ENCODE measurements at regions not wholly inside any gene's neighbourhood (a gene's known extent, or its start where the extent isn't known, plus 50 kb on each side); places are given as distances from the start of the nearest gene placed in this dataset.

DNA sequence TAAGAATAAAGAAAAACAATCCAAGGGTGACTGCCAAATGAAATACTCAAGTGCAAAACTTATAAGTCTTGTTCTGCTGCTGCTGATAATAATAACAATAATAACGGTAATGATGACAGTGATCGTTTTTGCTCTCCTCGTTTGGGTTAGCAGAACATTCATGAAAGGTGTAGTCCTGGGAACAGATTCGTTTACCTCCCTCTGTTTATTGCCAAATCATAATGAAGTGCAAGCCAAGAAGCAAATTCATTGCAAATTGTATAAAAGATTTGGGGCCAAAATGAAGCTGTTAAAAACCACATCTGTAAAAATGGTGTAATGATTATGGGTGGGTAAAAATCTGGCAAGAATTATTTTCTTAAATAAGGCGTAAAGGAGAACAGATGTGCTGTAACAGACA is 587.2 kb upstream of the MKI67 start:
- no peak for TF ChIP-seq POLR2A (IDR thresholded peaks at IDR 0.05)
- TF ChIP-seq, protein P1, sequence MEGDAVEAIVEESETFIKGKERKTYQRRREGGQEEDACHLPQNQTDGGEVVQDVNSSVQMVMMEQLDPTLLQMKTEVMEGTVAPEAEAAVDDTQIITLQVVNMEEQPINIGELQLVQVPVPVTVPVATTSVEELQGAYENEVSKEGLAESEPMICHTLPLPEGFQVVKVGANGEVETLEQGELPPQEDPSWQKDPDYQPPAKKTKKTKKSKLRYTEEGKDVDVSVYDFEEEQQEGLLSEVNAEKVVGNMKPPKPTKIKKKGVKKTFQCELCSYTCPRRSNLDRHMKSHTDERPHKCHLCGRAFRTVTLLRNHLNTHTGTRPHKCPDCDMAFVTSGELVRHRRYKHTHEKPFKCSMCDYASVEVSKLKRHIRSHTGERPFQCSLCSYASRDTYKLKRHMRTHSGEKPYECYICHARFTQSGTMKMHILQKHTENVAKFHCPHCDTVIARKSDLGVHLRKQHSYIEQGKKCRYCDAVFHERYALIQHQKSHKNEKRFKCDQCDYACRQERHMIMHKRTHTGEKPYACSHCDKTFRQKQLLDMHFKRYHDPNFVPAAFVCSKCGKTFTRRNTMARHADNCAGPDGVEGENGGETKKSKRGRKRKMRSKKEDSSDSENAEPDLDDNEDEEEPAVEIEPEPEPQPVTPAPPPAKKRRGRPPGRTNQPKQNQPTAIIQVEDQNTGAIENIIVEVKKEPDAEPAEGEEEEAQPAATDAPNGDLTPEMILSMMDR (IDR thresholded peaks at IDR 0.05): no peak
